ENCODE measurements at regions not wholly inside any gene's neighbourhood (a gene's known extent, or its start where the extent isn't known, plus 50 kb on each side); places are given as distances from the start of the nearest gene placed in this dataset.

DNA sequence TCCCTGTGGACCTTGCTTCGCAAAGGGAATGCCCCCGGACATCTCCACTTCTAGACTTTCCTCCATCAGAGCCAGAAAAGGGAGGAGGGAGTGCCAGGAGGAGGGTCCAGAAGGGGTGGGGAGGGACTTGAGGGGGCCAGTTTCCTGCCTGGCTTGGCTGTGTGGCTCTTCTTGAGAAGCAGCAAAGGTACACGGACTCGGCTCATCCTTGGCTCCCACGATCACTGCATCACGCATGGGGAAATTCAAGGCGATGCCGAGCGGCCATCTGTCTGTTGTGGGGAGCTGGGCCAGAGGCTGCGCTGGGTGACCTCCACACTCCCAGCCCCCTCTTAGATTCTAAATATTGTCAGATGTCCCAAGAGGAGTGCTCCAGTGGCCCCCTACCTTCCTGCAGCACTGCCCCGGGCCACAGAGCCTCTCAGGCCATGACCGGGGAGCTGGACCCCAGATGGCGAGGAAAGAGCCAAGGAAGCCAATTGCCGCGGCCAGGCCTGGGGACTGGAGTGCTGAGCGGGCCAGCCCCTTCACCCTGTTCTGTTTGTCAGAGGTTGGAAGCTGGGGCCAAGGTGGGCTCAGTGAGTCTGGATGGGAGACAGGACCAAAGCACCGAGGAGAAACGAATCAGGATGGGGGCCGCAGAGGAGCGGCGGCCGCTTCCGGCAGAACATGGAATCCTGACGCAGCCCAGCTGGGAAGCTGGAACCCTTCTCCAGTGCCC is 104.5 kb downstream of the RBFOX3 start:
- TF ChIP-seq CTCF (IDR thresholded peaks at IDR 0.05; ENCODE audit: insufficient read depth, low read length, poor library complexity, severe bottlenecking) (no peak), EZH2phosphoT487 (conservative IDR thresholded peaks at IDR 0.05; ENCODE audit: low read length) (no peak)

Data from SU-DHL-6 (cell line).